ENCODE measurements at regions not wholly inside any gene's neighbourhood (a gene's known extent, or its start where the extent isn't known, plus 50 kb on each side); places are given as distances from the start of the nearest gene placed in this dataset.

GRCh38 chr22:46092011-46092410 is 58.3 kb upstream of the PPARA start:
- Mint-ChIP-seq H3K27ac (no peak overlapping the region), H3K4me1 (peaks cover 0 to 4% (median 0%) of the 10 kb centered on the region in 4 donors), H3K27me3 (no peaks in the 10 kb centered on the region), H3K9me3 (no peaks in the 10 kb centered on the region), H3K36me3 (no peaks in the 10 kb centered on the region), H3K4me3 (no peak overlapping the region)
- ATAC-seq (ENCODE audit: low read depth in 2 of 2) (no peak), DNase-seq (no peak)
- Histone ChIP-seq H3K36me3 (ENCODE audit: control insufficient read depth, insufficient read depth, low read length) (no peaks in the 10 kb centered on the region), H3K27me3 (ENCODE audit: control insufficient read depth, insufficient read depth, low read length) (no peaks in the 10 kb centered on the region), H3K4me1 (ENCODE audit: control insufficient read depth, insufficient read depth, low read length, poor library complexity, severe bottlenecking) (no peaks in the 10 kb centered on the region), H3K27ac (ENCODE audit: insufficient read depth, low read length, poor library complexity, severe bottlenecking) (no peak overlapping the region), H3K4me3 (ENCODE audit: low read depth, low read length) (no peak overlapping the region), H3K9me3 (ENCODE audit: control insufficient read depth in 2 of 2, low read length in 2 of 2) (no peaks in the 10 kb centered on the region)

- Histone ChIP-seq H3K27me3 (ENCODE audit: control insufficient read depth, insufficient read depth, low read length) (no peaks in the 10 kb centered on the region), H3K4me1 (ENCODE audit: control insufficient read depth, insufficient read depth, low read length, poor library complexity, severe bottlenecking) (no peaks in the 10 kb centered on the region), H3K9me3 (ENCODE audit: control insufficient read depth in 2 of 2, low read length in 2 of 2) (no peaks in the 10 kb centered on the region), H3K4me3 (ENCODE audit: low read depth, low read length) (no peak overlapping the region), H3K36me3 (ENCODE audit: control insufficient read depth, insufficient read depth, low read length) (no peaks in the 10 kb centered on the region), H3K27ac (ENCODE audit: insufficient read depth, low read length, poor library complexity, severe bottlenecking) (no peak overlapping the region)
- H3K36me3 Mint-ChIP-seq = no peaks in the 10 kb centered on the region
- no peaks in the 10 kb centered on the region for H3K9me3 Mint-ChIP-seq
- no peak overlapping the region for H3K4me3 Mint-ChIP-seq
- H3K27ac Mint-ChIP-seq = no peak overlapping the region
- ATAC-seq (ENCODE audit: low read depth in 2 of 2) (no peak), DNase-seq (no peak)
- no peaks in the 10 kb centered on the region for H3K27me3 Mint-ChIP-seq
- H3K4me1 Mint-ChIP-seq = peaks cover 0 to 4% (median 0%) of the 10 kb centered on the region in 4 donors
These were observed 57.5 kb upstream of the PPARA start for GRCh38 chr22:46092670-46093410.

GRCh38 chr22:46093796-46094195 is 56.5 kb upstream of the PPARA start:
- peaks cover 7% of the 10 kb centered on the region for H3K36me3 ChIP-seq (ENCODE audit: control insufficient read depth, insufficient read depth, low read length)
- Mint-ChIP-seq H3K27ac (no peak overlapping the region), H3K36me3 (no peaks in the 10 kb centered on the region)

GRCh38 chr22:46094676-46095075 is 55.6 kb upstream of the PPARA start:
- no peaks in the 10 kb centered on the region for H3K4me1 ChIP-seq (ENCODE audit: control insufficient read depth, insufficient read depth, low read length, poor library complexity, severe bottlenecking)
- Mint-ChIP-seq H3K9me3 (no peaks in the 10 kb centered on the region), H3K36me3 (no peaks in the 10 kb centered on the region), H3K4me3 (no peak overlapping the region), H3K27me3 (no peaks in the 10 kb centered on the region), H3K4me1 (peaks cover 0 to 4% (median 0%) of the 10 kb centered on the region in 4 donors), H3K27ac (no peak overlapping the region)
- no peaks in the 10 kb centered on the region for H3K27me3 ChIP-seq (ENCODE audit: control insufficient read depth, insufficient read depth, low read length)
- DNase-seq (no peak), ATAC-seq (ENCODE audit: low read depth in 2 of 2) (no peak)
- peaks cover 7% of the 10 kb centered on the region for H3K36me3 ChIP-seq (ENCODE audit: control insufficient read depth, insufficient read depth, low read length)
- no peak overlapping the region for H3K27ac ChIP-seq (ENCODE audit: insufficient read depth, low read length, poor library complexity, severe bottlenecking)
- H3K4me3 ChIP-seq (ENCODE audit: low read depth, low read length) = no peak overlapping the region
- no peaks in the 10 kb centered on the region for H3K9me3 ChIP-seq (ENCODE audit: control insufficient read depth in 2 of 2, low read length in 2 of 2)

More at GRCh38 chr22:46093796-46094195, 56.5 kb upstream of the PPARA start:
- H3K4me1 ChIP-seq (ENCODE audit: control insufficient read depth, insufficient read depth, low read length, poor library complexity, severe bottlenecking) = no peaks in the 10 kb centered on the region
- no peaks in the 10 kb centered on the region for H3K27me3 Mint-ChIP-seq
- H3K4me1 Mint-ChIP-seq = peaks cover 0 to 4% (median 0%) of the 10 kb centered on the region in 4 donors
- H3K9me3 ChIP-seq (ENCODE audit: control insufficient read depth in 2 of 2, low read length in 2 of 2) = no peaks in the 10 kb centered on the region
- H3K27me3 ChIP-seq (ENCODE audit: control insufficient read depth, insufficient read depth, low read length) = no peaks in the 10 kb centered on the region
- H3K4me3 ChIP-seq (ENCODE audit: low read depth, low read length) = no peak overlapping the region
- DNase-seq = no peak
- no peak overlapping the region for H3K27ac ChIP-seq (ENCODE audit: insufficient read depth, low read length, poor library complexity, severe bottlenecking)
- H3K9me3 Mint-ChIP-seq = no peaks in the 10 kb centered on the region
- ATAC-seq (ENCODE audit: low read depth in 2 of 2) = no peak
- H3K4me3 Mint-ChIP-seq = peak overlapping the region in 1 of 4 donors; percentile 51

- no peaks in the 10 kb centered on the region for H3K36me3 Mint-ChIP-seq
- Histone ChIP-seq H3K9me3 (ENCODE audit: control insufficient read depth in 2 of 2, low read length in 2 of 2) (no peaks in the 10 kb centered on the region), H3K27me3 (ENCODE audit: control insufficient read depth, insufficient read depth, low read length) (no peaks in the 10 kb centered on the region), H3K36me3 (ENCODE audit: control insufficient read depth, insufficient read depth, low read length) (peaks cover 7% of the 10 kb centered on the region), H3K4me3 (ENCODE audit: low read depth, low read length) (no peak overlapping the region), H3K4me1 (ENCODE audit: control insufficient read depth, insufficient read depth, low read length, poor library complexity, severe bottlenecking) (no peaks in the 10 kb centered on the region), H3K27ac (ENCODE audit: insufficient read depth, low read length, poor library complexity, severe bottlenecking) (no peak overlapping the region)
- H3K4me3 Mint-ChIP-seq = no peak overlapping the region
- no peak for ATAC-seq (ENCODE audit: low read depth in 2 of 2)
- no peak for DNase-seq
- H3K27ac Mint-ChIP-seq = no peak overlapping the region
- no peaks in the 10 kb centered on the region for H3K27me3 Mint-ChIP-seq
- peaks cover 0 to 4% (median 0%) of the 10 kb centered on the region in 4 donors for H3K4me1 Mint-ChIP-seq
- H3K9me3 Mint-ChIP-seq = no peaks in the 10 kb centered on the region
These were observed 54.3 kb upstream of the PPARA start for GRCh38 chr22:46096051-46096450.

GRCh38 chr22:46096706-46097230 is 53.6 kb upstream of the PPARA start:
- Histone ChIP-seq H3K9me3 (ENCODE audit: control insufficient read depth in 2 of 2, low read length in 2 of 2) (no peaks in the 10 kb centered on the region), H3K27ac (ENCODE audit: insufficient read depth, low read length, poor library complexity, severe bottlenecking) (no peak overlapping the region), H3K27me3 (ENCODE audit: control insufficient read depth, insufficient read depth, low read length) (no peaks in the 10 kb centered on the region), H3K4me1 (ENCODE audit: control insufficient read depth, insufficient read depth, low read length, poor library complexity, severe bottlenecking) (no peaks in the 10 kb centered on the region), H3K4me3 (ENCODE audit: low read depth, low read length) (no peak overlapping the region), H3K36me3 (ENCODE audit: control insufficient read depth, insufficient read depth, low read length) (peaks cover 7% of the 10 kb centered on the region)
- Mint-ChIP-seq H3K9me3 (no peaks in the 10 kb centered on the region), H3K27me3 (no peaks in the 10 kb centered on the region), H3K36me3 (peaks cover 3% of the 10 kb centered on the region), H3K4me1 (peaks cover 0 to 3% (median 0%) of the 10 kb centered on the region in 4 donors), H3K4me3 (no peak overlapping the region), H3K27ac (no peak overlapping the region)
- DNase-seq (no peak), ATAC-seq (ENCODE audit: low read depth in 2 of 2) (no peak)

- no peak overlapping the region for H3K4me3 ChIP-seq (ENCODE audit: low read depth, low read length)
- H3K27me3 Mint-ChIP-seq = no peaks in the 10 kb centered on the region
- DNase-seq = no peak
- ATAC-seq (ENCODE audit: low read depth in 2 of 2) = no peak
- no peak overlapping the region for H3K27ac ChIP-seq (ENCODE audit: insufficient read depth, low read length, poor library complexity, severe bottlenecking)
- no peaks in the 10 kb centered on the region for H3K9me3 Mint-ChIP-seq
- no peaks in the 10 kb centered on the region for H3K4me1 Mint-ChIP-seq
- no peaks in the 10 kb centered on the region for H3K4me1 ChIP-seq (ENCODE audit: control insufficient read depth, insufficient read depth, low read length, poor library complexity, severe bottlenecking)
- H3K27ac Mint-ChIP-seq = no peak overlapping the region
- H3K9me3 ChIP-seq (ENCODE audit: control insufficient read depth in 2 of 2, low read length in 2 of 2) = no peaks in the 10 kb centered on the region
- H3K36me3 Mint-ChIP-seq = peaks cover 3% of the 10 kb centered on the region
- peaks cover 7% of the 10 kb centered on the region for H3K36me3 ChIP-seq (ENCODE audit: control insufficient read depth, insufficient read depth, low read length)
- H3K4me3 Mint-ChIP-seq = no peak overlapping the region
- H3K27me3 ChIP-seq (ENCODE audit: control insufficient read depth, insufficient read depth, low read length) = no peaks in the 10 kb centered on the region
These were observed 52.9 kb upstream of the PPARA start for GRCh38 chr22:46097268-46097900.
